HG03108 (cell line): ENCODE measurements at regions not wholly inside any gene's neighbourhood (a gene's known extent, or its start where the extent isn't known, plus 50 kb on each side); places are given as distances from the start of the nearest gene placed in this dataset.
A peak's percentile ranks its signal among the peaks of the same experiment; 100 is the strongest.
"Not testable (repeated sequence)": the region's sequence is repeated elsewhere in the genome, so short reads cannot be mapped to it uniquely, and the experiment has no call there.

Source experiments
- ATAC-seq: cut with Tn5 transposase; IDR thresholded peaks from one replicate; pipeline ENCODE4 v1.9.1; 2021; ENCODE audit warnings: moderate library complexity; ENCODE audit not compliant: unreplicated experiment

GRCh38 chrX:121283921-121284320, 236.5 kb downstream of the GLUD2 start:
- no peak for ATAC-seq

GRCh38 chrX:121298499-121298898, 251.1 kb downstream of the GLUD2 start:
- ATAC-seq, result no peak

GRCh38 chrX:121301356-121301755, 253.9 kb downstream of the GLUD2 start:
- ATAC-seq, result no peak

GRCh38 chrX:121301822-121302221, 254.4 kb downstream of the GLUD2 start:
- no peak for ATAC-seq

- ATAC-seq, result peak; percentile 68
Measured at GRCh38 chrX:121307449-121307848, 260.0 kb downstream of the GLUD2 start.

- ATAC-seq, result peak; percentile 69
Measured at GRCh38 chrX:121308276-121308805, 260.9 kb downstream of the GLUD2 start.

GRCh38 chrX:121310820-121311219, 263.4 kb downstream of the GLUD2 start:
- ATAC-seq, result no peak

GRCh38 chrX:121320441-121320840, 273.0 kb downstream of the GLUD2 start:
- no peak for ATAC-seq

- no peak for ATAC-seq
Measured at GRCh38 chrX:121322159-121322558, 274.7 kb downstream of the GLUD2 start.

- ATAC-seq, result no peak
Measured at GRCh38 chrX:121323337-121323736, 275.9 kb downstream of the GLUD2 start.

- no peak for ATAC-seq
Measured at GRCh38 chrX:121333942-121334341, 286.5 kb downstream of the GLUD2 start.

- no peak for ATAC-seq
Measured at GRCh38 chrX:121336831-121337421, 289.5 kb downstream of the GLUD2 start.

GRCh38 chrX:121337816-121338215, 290.4 kb downstream of the GLUD2 start:
- no peak for ATAC-seq

GRCh38 chrX:121349263-121349662, 301.9 kb downstream of the GLUD2 start:
- no peak for ATAC-seq

GRCh38 chrX:121356139-121356849, 308.9 kb downstream of the GLUD2 start:
- ATAC-seq, result no peak

GRCh38 chrX:121356850-121357171, 309.4 kb downstream of the GLUD2 start:
- no peak for ATAC-seq

GRCh38 chrX:121360280-121360679, 312.9 kb downstream of the GLUD2 start:
- ATAC-seq, result no peak

- no peak for ATAC-seq
Measured at GRCh38 chrX:121365572-121366161, 318.3 kb downstream of the GLUD2 start.

GRCh38 chrX:121374471-121374870, 327.1 kb downstream of the GLUD2 start:
- ATAC-seq, result no peak

- not testable (repeated sequence) for ATAC-seq
Measured at GRCh38 chrX:121381915-121382314, 334.5 kb downstream of the GLUD2 start.

GRCh38 chrX:121389976-121390714, 342.7 kb downstream of the GLUD2 start:
- no peak for ATAC-seq

GRCh38 chrX:121405826-121406225, 358.4 kb downstream of the GLUD2 start:
- no peak for ATAC-seq
